WTC11 (cell line): ENCODE measurements at regions not wholly inside any gene's neighbourhood (a gene's known extent, or its start where the extent isn't known, plus 50 kb on each side); places are given as distances from the start of the nearest gene placed in this dataset.

Experiments used
- CREB1 ChIP-seq: sonication (generic); formaldehyde crosslinking; IDR thresholded peaks from 2 replicates; pipeline ENCODE4 v1.8.0; 2023; ENCODE audit warnings: mild to moderate bottlenecking, missing genetic modification reagents
- FOXJ3 ChIP-seq: sonication (generic); formaldehyde crosslinking; IDR thresholded peaks from 2 replicates; pipeline ENCODE4 v1.9.0; 2021; ENCODE audit warnings: missing genetic modification reagents, mild to moderate bottlenecking, borderline replicate concordance
- FOXP1 ChIP-seq: sonication (generic); formaldehyde crosslinking; IDR thresholded peaks from 2 replicates; pipeline ENCODE4 v1.8.0; 2022; ENCODE audit warnings: missing genetic modification reagents, mild to moderate bottlenecking, moderate library complexity, borderline replicate concordance
- IRF2 ChIP-seq: sonication (generic); formaldehyde crosslinking; IDR thresholded peaks from 2 replicates; pipeline ENCODE4 v1.8.0; 2022; ENCODE audit warnings: low read depth, missing genetic modification reagents, borderline replicate concordance
- JUN ChIP-seq: sonication (generic); formaldehyde crosslinking; IDR thresholded peaks from 2 replicates; pipeline ENCODE4 v1.8.0; 2023; ENCODE audit warnings: mild to moderate bottlenecking, missing genetic modification reagents
- NR2C2 ChIP-seq: sonication (generic); formaldehyde crosslinking; IDR thresholded peaks from 2 replicates; pipeline ENCODE4 v1.8.0; 2022; ENCODE audit warnings: mild to moderate bottlenecking, missing genetic modification reagents
- RELA ChIP-seq: sonication (generic); formaldehyde crosslinking; IDR thresholded peaks from 2 replicates; pipeline ENCODE4 v1.8.1; 2022; ENCODE audit warnings: missing genetic modification reagents, mild to moderate bottlenecking, borderline replicate concordance
- SP1 ChIP-seq: sonication (generic); formaldehyde crosslinking; conservative IDR thresholded peaks from 2 replicates; pipeline ENCODE4 v1.8.1; 2022; ENCODE audit warnings: missing genetic modification reagents
- TEAD1 ChIP-seq: sonication (generic); formaldehyde crosslinking; IDR thresholded peaks from 2 replicates; pipeline ENCODE4 v1.8.0; 2022; ENCODE audit warnings: mild to moderate bottlenecking, missing genetic modification reagents
- TF ChIP-seq, protein P1 (sequence below): fragments of 200-600 bp; IDR thresholded peaks from 2 replicates; pipeline ENCODE4 v1.8.0; 2022; ENCODE audit warnings: antibody characterized with exemption
- TF ChIP-seq, protein P2 (sequence below): sonication (generic); formaldehyde crosslinking; IDR thresholded peaks from 2 replicates; pipeline ENCODE4 v1.8.1; 2023; ENCODE audit warnings: mild to moderate bottlenecking, missing genetic modification reagents, moderate library complexity
- TF ChIP-seq, protein P3 (sequence below): sonication (generic); formaldehyde crosslinking; conservative IDR thresholded peaks from 2 replicates; pipeline ENCODE4 v1.8.1; 2022; ENCODE audit warnings: mild to moderate bottlenecking, missing genetic modification reagents
- TF ChIP-seq, protein P4 (sequence below): sonication (generic); formaldehyde crosslinking; IDR thresholded peaks from 2 replicates; pipeline ENCODE4 v1.8.1; 2022; ENCODE audit warnings: missing genetic modification reagents, borderline replicate concordance

DNA sequence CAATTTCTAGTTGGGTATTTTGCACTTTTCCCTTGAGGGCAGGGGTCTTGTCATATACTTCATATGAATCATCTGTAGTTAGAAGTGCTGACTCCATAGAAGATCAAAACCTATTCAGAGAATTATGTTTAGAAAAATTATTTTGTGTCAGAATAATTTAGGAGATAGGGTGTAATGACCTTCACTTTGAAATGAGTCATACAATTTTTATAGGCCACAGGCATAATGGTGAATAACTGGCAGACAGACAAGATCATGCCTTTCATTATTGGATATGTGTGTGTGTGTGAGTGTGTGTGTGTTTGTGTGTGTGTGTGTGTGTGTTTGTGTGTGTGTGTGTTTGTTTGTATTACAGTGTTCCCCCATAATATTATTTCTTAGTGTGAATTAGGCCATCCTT, 523.0 kb downstream of the ANKRD7 start:
- TF ChIP-seq, protein P1, sequence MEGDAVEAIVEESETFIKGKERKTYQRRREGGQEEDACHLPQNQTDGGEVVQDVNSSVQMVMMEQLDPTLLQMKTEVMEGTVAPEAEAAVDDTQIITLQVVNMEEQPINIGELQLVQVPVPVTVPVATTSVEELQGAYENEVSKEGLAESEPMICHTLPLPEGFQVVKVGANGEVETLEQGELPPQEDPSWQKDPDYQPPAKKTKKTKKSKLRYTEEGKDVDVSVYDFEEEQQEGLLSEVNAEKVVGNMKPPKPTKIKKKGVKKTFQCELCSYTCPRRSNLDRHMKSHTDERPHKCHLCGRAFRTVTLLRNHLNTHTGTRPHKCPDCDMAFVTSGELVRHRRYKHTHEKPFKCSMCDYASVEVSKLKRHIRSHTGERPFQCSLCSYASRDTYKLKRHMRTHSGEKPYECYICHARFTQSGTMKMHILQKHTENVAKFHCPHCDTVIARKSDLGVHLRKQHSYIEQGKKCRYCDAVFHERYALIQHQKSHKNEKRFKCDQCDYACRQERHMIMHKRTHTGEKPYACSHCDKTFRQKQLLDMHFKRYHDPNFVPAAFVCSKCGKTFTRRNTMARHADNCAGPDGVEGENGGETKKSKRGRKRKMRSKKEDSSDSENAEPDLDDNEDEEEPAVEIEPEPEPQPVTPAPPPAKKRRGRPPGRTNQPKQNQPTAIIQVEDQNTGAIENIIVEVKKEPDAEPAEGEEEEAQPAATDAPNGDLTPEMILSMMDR = no peak
- TF ChIP-seq SP1 (CRISPR knock-in tag) (no peak), FOXJ3 (CRISPR knock-in tag) (no peak), CREB1 (CRISPR knock-in tag) (no peak), RELA (CRISPR knock-in tag) (no peak), NR2C2 (CRISPR knock-in tag) (no peak), IRF2 (CRISPR knock-in tag) (no peak), JUN (CRISPR knock-in tag) (no peak), FOXP1 (CRISPR knock-in tag) (no peak), TEAD1 (no peak)
- TF ChIP-seq, protein P2, sequence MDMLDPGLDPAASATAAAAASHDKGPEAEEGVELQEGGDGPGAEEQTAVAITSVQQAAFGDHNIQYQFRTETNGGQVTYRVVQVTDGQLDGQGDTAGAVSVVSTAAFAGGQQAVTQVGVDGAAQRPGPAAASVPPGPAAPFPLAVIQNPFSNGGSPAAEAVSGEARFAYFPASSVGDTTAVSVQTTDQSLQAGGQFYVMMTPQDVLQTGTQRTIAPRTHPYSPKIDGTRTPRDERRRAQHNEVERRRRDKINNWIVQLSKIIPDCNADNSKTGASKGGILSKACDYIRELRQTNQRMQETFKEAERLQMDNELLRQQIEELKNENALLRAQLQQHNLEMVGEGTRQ (CRISPR knock-in tag) = no peak
- TF ChIP-seq, protein P3, sequence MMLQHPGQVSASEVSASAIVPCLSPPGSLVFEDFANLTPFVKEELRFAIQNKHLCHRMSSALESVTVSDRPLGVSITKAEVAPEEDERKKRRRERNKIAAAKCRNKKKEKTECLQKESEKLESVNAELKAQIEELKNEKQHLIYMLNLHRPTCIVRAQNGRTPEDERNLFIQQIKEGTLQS (CRISPR knock-in tag) = no peak
- TF ChIP-seq, protein P4, sequence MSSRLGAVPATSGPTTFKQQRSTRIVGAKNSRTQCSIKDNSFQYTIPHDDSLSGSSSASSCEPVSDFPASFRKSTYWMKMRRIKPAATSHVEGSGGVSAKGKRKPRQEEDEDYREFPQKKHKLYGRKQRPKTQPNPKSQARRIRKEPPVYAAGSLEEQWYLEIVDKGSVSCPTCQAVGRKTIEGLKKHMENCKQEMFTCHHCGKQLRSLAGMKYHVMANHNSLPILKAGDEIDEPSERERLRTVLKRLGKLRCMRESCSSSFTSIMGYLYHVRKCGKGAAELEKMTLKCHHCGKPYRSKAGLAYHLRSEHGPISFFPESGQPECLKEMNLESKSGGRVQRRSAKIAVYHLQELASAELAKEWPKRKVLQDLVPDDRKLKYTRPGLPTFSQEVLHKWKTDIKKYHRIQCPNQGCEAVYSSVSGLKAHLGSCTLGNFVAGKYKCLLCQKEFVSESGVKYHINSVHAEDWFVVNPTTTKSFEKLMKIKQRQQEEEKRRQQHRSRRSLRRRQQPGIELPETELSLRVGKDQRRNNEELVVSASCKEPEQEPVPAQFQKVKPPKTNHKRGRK = no peak
